ENCODE measurements at regions not wholly inside any gene's neighbourhood (a gene's known extent, or its start where the extent isn't known, plus 50 kb on each side); places are given as distances from the start of the nearest gene placed in this dataset.
"Not testable (repeated sequence)": the region's sequence is repeated elsewhere in the genome, so short reads cannot be mapped to it uniquely, and the experiment has no call there.

DNA sequence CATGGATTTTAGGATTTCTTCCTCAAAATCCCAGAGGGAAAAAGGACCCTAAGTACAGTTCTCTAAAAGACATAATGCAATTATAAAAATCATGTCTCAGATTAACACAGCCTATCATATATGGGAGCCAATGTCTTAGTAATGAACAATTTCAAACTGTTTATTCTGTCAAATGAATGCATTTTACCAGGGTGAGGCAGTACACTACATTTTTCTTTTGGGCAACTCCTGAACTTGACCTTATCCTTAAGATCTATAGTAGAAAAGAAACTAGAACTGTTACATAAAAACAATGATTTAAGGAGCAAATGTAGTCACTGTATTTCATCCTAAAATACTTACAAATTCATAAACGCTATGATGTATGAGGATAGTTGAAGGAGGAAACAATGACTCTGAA is 226.3 kb upstream of the B3GALT2 start:
- no peak for DNase-seq (ENCODE audit: low read depth in 2 of 3, low spot score in 1 of 3)

- DNase-seq (ENCODE audit: low read depth in 2 of 3, low spot score in 1 of 3), result peak in 1 of 3 donors; percentile 7
Observed at GRCh38 chr1:193411714-193412113, 225.3 kb upstream of the B3GALT2 start.

- no peak for DNase-seq (ENCODE audit: low read depth in 2 of 3, low spot score in 1 of 3)
Observed at GRCh38 chr1:193411215-193411614, 224.8 kb upstream of the B3GALT2 start.

DNA sequence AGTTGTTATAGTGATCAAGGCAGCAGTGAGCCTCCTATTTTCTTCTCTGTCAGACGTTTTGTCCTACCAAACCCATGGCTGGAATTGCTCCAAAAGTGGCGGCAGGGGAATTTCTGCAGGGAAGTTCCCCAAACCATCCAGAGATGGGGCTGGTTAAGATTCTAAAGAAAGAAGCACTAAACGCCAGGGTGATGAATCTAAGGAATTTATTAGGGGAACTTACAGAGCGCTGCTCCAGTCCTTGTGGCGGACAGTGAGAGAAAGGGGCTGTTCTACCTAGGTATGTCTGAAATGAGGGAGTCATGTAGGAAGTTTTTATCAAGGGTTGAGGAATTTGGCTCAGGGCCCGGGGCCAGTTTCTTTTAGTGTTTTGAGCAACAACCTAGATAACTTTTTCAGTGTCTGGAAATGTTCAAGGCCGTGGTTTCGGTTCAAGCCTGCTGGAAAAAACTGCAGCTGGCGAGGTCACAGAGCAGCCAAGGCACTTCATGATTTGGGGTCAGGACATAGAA is 222.4 kb upstream of the B3GALT2 start:
- no peak for DNase-seq (ENCODE audit: low read depth in 2 of 3, low spot score in 1 of 3)

- no peak for DNase-seq (ENCODE audit: low read depth in 2 of 3, low spot score in 1 of 3)
Observed at GRCh38 chr1:193406901-193407300, 220.5 kb upstream of the B3GALT2 start.

DNA sequence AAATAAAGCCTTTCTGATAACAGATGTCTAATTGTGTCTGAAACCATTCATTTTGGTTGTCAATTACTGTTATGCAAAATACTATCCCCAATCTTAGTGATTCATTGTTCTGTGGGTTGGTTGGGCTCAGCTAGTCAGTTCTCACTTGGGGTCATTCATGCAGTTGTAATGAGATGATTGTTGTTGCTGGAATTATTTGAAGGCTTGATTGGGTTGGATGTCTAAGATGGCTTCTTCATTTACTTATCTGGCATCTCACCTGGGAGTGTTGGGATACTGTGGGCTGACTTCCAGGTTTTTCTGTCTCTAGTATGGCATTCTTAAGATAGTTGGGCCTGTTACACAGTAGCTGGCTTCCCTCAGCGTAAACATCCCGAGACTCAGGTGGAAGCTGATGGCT is 217.8 kb upstream of the B3GALT2 start:
- no peak for DNase-seq (ENCODE audit: low read depth in 2 of 3, low spot score in 1 of 3)

DNA sequence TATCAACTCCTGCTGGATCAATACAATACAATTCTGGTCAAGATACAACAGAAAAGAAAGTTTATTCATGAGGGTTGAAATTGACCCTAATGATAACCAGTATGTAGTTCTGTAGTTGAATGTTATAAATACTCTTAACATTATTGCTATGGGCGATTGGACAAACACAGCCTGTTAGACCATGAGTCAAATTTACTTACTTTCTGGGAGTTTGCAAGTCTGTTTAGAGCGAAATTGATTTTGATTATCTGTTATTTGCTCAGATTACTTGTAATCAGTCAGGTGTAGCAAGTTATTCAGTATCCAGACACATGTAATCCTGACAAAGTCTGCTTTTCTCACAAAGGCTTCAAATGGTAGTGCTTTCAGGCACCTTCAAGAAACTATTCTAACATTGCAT is 216.6 kb upstream of the B3GALT2 start:
- no peak for DNase-seq (ENCODE audit: low read depth in 2 of 3, low spot score in 1 of 3)

DNA sequence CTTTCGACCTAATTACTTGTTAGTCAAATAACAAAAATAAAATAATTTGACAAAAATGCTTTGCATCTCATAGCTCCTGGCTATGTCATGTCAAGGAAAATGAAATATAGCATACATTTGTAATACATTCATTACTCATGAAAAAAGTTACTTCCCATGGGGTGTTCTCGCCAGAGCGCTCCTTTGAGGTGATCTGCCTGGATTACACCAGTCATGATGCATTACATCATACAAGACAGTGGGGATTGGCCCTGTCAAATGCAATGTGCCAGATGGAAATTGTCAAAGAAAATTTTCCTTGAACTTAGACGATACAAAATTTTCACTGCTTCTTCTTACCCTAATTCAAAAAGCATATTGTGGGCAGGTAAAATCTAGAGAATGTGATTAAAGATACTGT is 215.6 kb upstream of the B3GALT2 start:
- DNase-seq (ENCODE audit: low read depth in 2 of 3, low spot score in 1 of 3), result no peak

DNA sequence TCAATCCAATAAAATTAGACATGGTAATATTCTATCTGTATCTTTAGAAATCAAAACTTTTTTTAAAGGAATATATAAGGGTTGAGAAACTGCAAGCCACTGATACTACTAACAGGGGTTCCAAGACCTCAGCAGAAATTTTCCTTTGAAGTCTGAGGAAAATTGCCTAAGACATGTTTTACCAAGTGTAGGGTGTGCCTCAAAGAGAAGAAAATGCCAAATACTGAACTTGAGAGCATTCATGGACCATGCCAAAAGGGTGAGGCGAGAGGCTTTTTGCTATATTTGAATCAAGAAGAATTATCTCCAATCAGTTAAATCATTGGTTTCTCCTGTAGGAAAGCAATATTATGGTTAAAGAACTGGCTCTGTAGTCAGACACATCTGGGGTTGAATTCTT is 207.9 kb upstream of the B3GALT2 start:
- DNase-seq (ENCODE audit: low read depth in 2 of 3, low spot score in 1 of 3), result no peak

DNA sequence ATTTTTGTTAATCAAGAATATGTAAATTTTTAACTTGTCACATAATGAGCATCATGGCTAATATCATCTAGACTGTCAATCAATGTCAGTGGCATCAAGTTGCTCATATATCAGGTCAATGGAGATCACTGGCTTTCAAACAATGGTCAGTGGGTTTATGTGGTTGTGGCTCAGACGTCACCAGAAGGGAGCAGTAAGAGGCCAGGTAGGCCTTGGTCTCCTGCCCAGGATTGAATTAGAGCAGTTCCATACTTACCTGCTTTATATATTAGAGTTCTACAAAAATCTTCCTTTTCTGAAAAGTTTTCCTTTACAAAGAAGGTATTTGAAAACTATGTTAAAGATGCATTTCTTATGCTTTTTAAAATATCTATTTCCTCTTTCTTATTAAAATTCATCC is 206.3 kb upstream of the B3GALT2 start:
- DNase-seq (ENCODE audit: low read depth in 2 of 3, low spot score in 1 of 3), result no peak

- no peak for DNase-seq (ENCODE audit: low read depth in 2 of 3, low spot score in 1 of 3)
Observed at GRCh38 chr1:193388683-193389082, 202.3 kb upstream of the B3GALT2 start.

DNA sequence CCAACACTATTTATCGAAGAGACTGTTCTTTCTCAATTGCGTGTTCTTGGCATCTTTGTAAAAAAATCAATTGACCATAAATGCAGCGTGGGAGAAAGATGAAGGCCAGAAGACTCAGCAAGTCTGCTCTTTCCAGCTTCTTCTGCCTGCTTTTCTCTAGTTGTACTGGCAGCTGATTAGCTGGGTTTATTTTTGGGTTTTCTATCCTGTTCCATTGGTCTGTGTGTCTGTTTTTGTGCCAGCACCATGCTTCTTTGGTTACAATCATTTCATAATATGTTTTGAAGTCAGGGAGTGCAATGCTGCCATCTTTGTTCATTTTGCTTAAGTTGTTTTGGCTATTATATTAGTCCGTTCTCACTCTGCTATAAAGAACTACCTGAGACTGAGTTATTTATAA is 201.8 kb upstream of the B3GALT2 start:
- no peak for DNase-seq (ENCODE audit: low read depth in 2 of 3, low spot score in 1 of 3)

- no peak for DNase-seq (ENCODE audit: low read depth in 2 of 3, low spot score in 1 of 3)
Observed at GRCh38 chr1:193387406-193387805, 201.0 kb upstream of the B3GALT2 start.

DNA sequence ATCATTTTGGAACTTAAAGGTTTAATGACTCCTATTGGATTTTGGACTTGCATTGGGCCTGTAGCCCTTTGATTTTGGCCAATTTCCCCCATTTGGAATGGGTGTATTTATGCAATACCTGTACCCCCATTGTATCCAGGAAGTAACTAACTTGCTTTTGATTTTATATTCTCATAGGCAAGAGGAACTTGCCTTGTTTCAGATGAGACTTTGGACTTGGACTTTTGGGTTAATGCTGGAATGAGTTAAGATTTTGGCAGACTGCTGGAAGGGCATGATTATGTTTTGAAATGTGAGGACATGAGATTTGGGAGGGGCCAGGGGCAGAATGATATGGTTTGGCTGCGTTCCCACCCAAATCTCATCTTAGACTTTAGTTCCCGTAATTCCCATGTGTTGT is 192.0 kb upstream of the B3GALT2 start:
- not testable (repeated sequence) for DNase-seq (ENCODE audit: low read depth in 2 of 3, low spot score in 1 of 3)

DNA sequence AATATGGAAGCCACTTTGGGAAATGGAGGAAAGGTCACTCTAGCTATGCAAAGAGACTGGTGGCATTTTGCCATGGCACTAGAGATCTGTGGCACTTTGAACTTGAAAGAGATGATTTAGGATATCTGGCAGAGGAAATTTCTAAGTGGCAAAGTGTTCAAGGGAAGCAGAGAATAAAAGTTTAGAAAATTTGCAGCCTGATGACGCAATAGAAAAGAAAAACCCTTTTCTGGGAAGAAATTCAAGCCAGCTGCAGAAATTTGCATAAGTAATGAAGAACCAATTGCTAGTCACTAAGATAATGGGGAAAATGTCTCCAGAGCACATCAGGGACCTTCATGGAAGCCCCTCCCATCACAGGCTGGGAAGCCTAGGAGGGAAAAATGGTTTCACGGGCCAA is 191.1 kb upstream of the B3GALT2 start:
- no peak for DNase-seq (ENCODE audit: low read depth in 2 of 3, low spot score in 1 of 3)

DNA sequence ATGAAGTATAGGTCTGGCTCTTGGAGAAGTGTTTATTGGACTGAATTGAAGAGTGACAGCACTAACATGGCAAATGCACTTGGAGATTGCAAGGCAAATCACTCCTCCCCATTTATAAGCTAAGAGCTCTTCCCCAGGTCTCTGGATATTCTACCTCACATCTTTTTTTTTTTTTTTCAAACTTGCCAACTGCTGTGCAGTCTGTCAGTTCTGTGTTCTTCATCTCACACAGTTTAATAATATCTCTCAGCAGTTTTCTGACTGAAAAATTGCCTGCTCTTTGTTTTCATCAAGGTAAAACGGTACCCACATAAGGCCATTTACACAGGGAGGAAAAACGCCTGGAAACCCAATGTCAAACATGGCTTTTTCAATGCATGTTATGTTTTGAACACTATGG is 186.1 kb upstream of the B3GALT2 start:
- no peak for DNase-seq (ENCODE audit: low read depth in 2 of 3, low spot score in 1 of 3)

DNA sequence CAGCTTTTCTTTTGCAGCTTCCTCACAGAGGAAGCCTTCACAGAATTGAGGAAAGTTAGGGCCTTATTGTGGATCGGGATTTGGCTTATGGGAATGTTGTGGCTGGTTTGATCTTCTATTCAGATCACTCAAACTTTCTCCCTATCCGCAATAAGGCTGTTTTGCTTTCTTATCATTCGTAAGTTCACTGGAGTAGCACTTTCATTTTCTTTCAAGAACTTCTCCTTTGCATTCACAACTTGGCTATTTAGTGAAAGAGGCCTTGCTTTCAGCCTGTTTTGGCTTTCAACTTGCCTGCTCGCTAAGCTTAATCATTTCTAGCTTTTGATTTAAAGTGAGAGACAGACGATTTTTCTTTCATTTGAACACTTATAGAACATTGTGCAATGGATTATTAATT is 181.9 kb upstream of the B3GALT2 start:
- no peak for DNase-seq (ENCODE audit: low read depth in 2 of 3, low spot score in 1 of 3)

GRCh38 chr1:193367863-193368262 is 181.4 kb upstream of the B3GALT2 start:
- no peak for DNase-seq (ENCODE audit: low read depth in 2 of 3, low spot score in 1 of 3)

DNA sequence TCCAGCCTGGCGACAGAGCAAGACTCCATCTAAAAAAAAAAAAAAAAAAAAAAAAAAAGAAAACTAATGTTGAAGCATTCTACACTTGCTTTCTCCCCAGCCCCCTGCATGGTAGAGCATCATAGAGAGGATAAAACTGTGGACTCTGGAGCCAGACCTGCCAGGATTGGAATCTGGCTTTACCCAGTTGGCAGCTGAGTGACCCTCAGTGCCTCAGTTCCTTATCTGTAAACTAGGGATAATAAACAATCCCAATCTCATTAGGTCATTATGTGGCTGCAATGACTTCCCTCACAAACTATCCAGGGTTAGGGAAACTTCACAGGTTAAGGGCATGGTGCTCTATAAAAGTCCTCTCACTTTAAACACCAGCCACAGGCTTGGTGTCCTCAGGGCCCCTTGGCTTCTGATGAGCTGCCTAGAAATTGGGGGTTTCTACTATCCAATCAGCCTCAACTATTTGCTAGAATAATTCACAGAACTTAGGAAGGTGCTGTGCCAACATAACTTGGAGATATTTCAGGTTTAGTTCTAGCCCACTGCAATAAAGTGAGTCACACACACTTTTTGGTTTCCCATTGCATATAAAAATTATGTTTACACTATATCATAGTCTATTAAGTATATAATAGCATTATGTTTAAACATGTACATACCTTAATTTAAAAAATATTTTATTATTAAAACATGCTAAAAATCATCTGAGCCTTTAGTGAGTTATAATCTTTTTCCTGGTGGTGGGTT is 180.5 kb upstream of the B3GALT2 start:
- DNase-seq (ENCODE audit: low read depth in 2 of 3, low spot score in 1 of 3), result no peak

GRCh38 chr1:193365966-193366365 is 179.6 kb upstream of the B3GALT2 start:
- no peak for DNase-seq (ENCODE audit: low read depth in 2 of 3, low spot score in 1 of 3)

- DNase-seq (ENCODE audit: low read depth in 2 of 3, low spot score in 1 of 3), result no peak
Observed at GRCh38 chr1:193359631-193360030, 173.2 kb upstream of the B3GALT2 start.

DNA sequence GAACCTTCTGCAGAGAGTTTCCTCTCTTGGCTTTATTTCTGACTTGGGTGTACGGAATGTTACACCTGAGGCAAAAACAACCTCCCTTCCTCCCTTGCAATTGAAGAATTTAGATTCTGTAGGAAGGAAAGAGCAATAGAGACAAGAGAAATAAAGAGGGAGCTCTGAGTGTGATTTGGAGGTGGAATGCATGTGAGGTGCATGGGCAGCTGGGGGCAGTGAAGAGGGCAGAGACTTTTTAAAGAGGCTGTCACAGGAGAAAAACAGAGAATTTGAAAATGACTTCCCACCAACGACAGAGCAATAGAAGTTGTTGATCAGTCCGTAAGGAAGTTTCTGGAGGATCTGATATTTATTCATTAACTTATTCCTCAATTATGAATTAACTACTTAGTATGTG is 172.0 kb upstream of the B3GALT2 start:
- no peak for DNase-seq (ENCODE audit: low read depth in 2 of 3, low spot score in 1 of 3)

DNA sequence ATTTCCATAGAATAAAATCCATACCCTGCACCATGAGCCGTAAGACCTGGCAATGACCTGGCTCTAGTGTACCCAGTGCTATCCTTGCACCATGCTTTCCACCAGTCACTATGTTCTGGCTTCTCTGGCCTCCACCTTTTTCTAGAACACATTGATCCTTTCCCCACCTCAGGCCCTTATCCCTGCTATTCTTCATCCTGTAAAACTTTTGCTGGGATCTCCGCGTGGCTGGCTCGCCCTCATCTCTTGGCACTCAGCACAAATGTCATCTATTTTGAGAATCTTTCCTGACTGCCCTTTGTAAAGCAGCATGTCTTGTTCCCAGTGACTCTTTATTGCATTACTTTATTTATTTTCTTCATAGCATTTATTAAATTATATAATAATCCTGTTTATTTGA is 169.8 kb upstream of the B3GALT2 start:
- DNase-seq (ENCODE audit: low read depth in 2 of 3, low spot score in 1 of 3), result no peak

Data from stimulated activated CD4-positive, alpha-beta T cell treated with anti-CD3 and anti-CD28 coated beads, Interleukin-12 subunit alpha, Interleukin-12 subunit beta, amount 100 ng/mL, for 48 hours (primary cell).